ENCODE measurements at regions not wholly inside any gene's neighbourhood (a gene's known extent, or its start where the extent isn't known, plus 50 kb on each side); places are given as distances from the start of the nearest gene placed in this dataset.

DNA sequence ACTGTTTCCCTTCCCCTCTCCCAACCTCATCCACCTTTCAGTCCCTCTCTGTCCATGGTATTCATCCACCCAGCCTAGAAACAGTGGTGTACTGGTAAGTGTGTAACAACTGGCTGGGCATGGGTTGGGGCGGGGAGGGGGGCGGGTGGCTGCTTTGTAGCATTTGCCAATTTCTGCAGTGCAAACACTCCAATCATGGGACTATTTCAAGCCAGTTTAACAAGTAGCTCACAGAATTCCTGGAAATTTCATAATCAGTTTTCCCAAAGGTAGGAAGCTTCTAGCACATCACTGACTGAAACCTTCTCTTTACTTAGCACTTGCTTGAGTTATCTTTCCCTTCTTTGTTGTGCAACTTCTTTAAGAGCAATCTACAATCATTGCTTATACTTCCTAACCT lies 100.8 kb upstream of the WASF3 start:
- no peaks in the 10 kb centered on the region for H3K9me3 Mint-ChIP-seq

DNA sequence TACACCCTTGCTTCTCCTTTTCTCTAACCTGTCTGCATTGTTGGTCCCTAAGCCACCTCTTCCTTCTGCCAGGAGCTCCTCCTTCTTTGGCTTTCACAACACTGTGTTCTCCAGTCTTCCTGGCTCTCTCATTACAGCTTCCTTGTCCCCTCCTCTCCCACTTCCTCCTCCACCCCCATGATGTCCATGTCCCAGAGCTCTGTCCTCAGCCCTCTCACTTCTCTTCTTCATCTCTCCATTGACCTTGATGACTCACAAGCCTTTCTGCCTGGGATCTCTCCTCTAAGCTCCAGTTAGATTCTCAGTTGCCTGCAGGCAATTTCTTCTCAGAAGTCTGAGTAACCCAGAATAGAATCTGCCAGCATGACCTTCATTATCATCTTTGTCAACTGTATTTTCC lies 100.3 kb upstream of the WASF3 start:
- ATAC-seq (replicated peaks; ENCODE audit: extremely low read depth, poor library complexity, severe bottlenecking) (no peak), DNase-seq (ENCODE audit: low spot score in 2 of 2) (no peak)
- no peak overlapping the region for H3K27ac Mint-ChIP-seq (ENCODE audit: low read depth)
- H3K36me3 Mint-ChIP-seq (ENCODE audit: insufficient read depth): no peaks in the 10 kb centered on the region
- H3K27me3 Mint-ChIP-seq: peaks cover 30% of the 10 kb centered on the region
- no peak overlapping the region for H3K4me3 Mint-ChIP-seq
- no peaks in the 10 kb centered on the region for H3K4me1 Mint-ChIP-seq
- no peaks in the 10 kb centered on the region for H3K9me3 Mint-ChIP-seq

More for the DNA sequence above, 100.8 kb upstream of the WASF3 start:
- Mint-ChIP-seq H3K4me1 (no peaks in the 10 kb centered on the region), H3K27ac (ENCODE audit: low read depth) (no peak overlapping the region), H3K27me3 (peaks cover 28% of the 10 kb centered on the region), H3K36me3 (ENCODE audit: insufficient read depth) (no peaks in the 10 kb centered on the region), H3K4me3 (no peak overlapping the region)
- DNase-seq (ENCODE audit: low spot score in 2 of 2) (no peak), ATAC-seq (replicated peaks; ENCODE audit: extremely low read depth, poor library complexity, severe bottlenecking) (no peak)

GRCh38 chr13:26458196-26458749 lies 99.2 kb upstream of the WASF3 start:
- no peaks in the 10 kb centered on the region for H3K36me3 Mint-ChIP-seq (ENCODE audit: insufficient read depth)
- no peaks in the 10 kb centered on the region for H3K4me1 Mint-ChIP-seq
- no peak overlapping the region for H3K4me3 Mint-ChIP-seq
- DNase-seq (ENCODE audit: low spot score in 2 of 2) (no peak), ATAC-seq (replicated peaks; ENCODE audit: extremely low read depth, poor library complexity, severe bottlenecking) (no peak)
- no peaks in the 10 kb centered on the region for H3K9me3 Mint-ChIP-seq
- H3K27ac Mint-ChIP-seq (ENCODE audit: low read depth): no peak overlapping the region
- H3K27me3 Mint-ChIP-seq: peaks cover 29% of the 10 kb centered on the region

GRCh38 chr13:26459276-26460131 lies 98.0 kb upstream of the WASF3 start:
- H3K27me3 Mint-ChIP-seq: peaks cover 41% of the 10 kb centered on the region
- no peak overlapping the region for H3K27ac Mint-ChIP-seq (ENCODE audit: low read depth)
- no peaks in the 10 kb centered on the region for H3K9me3 Mint-ChIP-seq
- no peak overlapping the region for H3K4me3 Mint-ChIP-seq
- no peak for DNase-seq (ENCODE audit: low spot score in 2 of 2)
- no peaks in the 10 kb centered on the region for H3K4me1 Mint-ChIP-seq
- H3K36me3 Mint-ChIP-seq (ENCODE audit: insufficient read depth): no peaks in the 10 kb centered on the region
- ATAC-seq (replicated peaks; ENCODE audit: extremely low read depth, poor library complexity, severe bottlenecking): no peak

DNA sequence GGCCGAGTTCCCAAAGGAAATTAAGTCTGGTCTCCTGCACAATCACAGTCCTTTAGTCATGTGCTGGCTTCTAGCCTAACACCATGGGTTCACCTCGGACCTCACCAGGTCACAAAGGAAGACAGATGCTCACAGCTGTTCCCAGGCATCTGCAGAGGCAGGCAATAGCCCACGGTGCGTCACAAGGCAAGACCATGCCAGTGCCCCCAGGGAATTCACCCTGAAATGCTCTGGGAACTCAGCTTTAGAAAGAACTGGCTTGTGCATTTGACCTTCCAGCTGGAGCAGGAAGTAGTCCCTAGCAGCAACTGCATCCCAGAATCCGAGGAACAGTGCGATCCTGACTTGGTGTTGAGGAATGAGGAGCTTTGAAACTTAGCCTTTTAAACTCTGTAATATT lies 96.8 kb upstream of the WASF3 start:
- Mint-ChIP-seq H3K9me3 (no peaks in the 10 kb centered on the region), H3K4me1 (no peaks in the 10 kb centered on the region), H3K27ac (ENCODE audit: low read depth) (no peak overlapping the region), H3K4me3 (no peak overlapping the region), H3K36me3 (ENCODE audit: insufficient read depth) (no peaks in the 10 kb centered on the region), H3K27me3 (peaks cover 42% of the 10 kb centered on the region)
- ATAC-seq (replicated peaks; ENCODE audit: extremely low read depth, poor library complexity, severe bottlenecking) (no peak), DNase-seq (ENCODE audit: low spot score in 2 of 2) (no peak)

DNA sequence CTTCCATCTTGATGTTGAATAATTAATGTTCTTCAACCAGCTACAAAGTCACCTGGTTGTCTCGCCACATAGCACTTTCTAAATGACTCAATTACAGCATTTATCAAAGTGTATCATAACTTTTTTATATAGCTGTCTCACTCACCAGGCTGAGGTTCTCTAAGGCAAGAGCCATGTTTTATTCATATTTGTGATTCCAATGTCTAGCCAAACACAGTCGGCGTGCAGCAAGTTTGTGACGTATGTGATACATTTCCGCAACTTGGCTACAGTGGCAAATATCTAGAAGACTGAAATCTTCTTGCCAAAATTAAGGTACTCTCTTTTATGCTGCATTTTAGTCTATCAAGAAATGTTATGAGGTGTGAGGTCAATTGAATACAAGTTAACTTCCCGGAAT lies 94.2 kb upstream of the WASF3 start:
- no peaks in the 10 kb centered on the region for H3K36me3 Mint-ChIP-seq (ENCODE audit: insufficient read depth)
- H3K27me3 Mint-ChIP-seq: peaks cover 65% of the 10 kb centered on the region
- no peaks in the 10 kb centered on the region for H3K4me1 Mint-ChIP-seq
- no peak overlapping the region for H3K4me3 Mint-ChIP-seq
- DNase-seq (ENCODE audit: low spot score in 2 of 2) (no peak), ATAC-seq (replicated peaks; ENCODE audit: extremely low read depth, poor library complexity, severe bottlenecking) (no peak)
- no peak overlapping the region for H3K27ac Mint-ChIP-seq (ENCODE audit: low read depth)
- H3K9me3 Mint-ChIP-seq: no peaks in the 10 kb centered on the region

- no peak for ATAC-seq (replicated peaks; ENCODE audit: extremely low read depth, poor library complexity, severe bottlenecking)
- no peaks in the 10 kb centered on the region for H3K9me3 Mint-ChIP-seq
- H3K36me3 Mint-ChIP-seq (ENCODE audit: insufficient read depth): no peaks in the 10 kb centered on the region
Measured at GRCh38 chr13:26463848-26464247, 93.6 kb upstream of the WASF3 start.

GRCh38 chr13:26465514-26465913 lies 92.0 kb upstream of the WASF3 start:
- Mint-ChIP-seq H3K4me3 (no peak overlapping the region), H3K36me3 (ENCODE audit: insufficient read depth) (no peaks in the 10 kb centered on the region), H3K27me3 (peaks cover 71% of the 10 kb centered on the region), H3K27ac (ENCODE audit: low read depth) (no peak overlapping the region), H3K9me3 (no peaks in the 10 kb centered on the region), H3K4me1 (no peaks in the 10 kb centered on the region)
- ATAC-seq (replicated peaks; ENCODE audit: extremely low read depth, poor library complexity, severe bottlenecking) (no peak), DNase-seq (ENCODE audit: low spot score in 2 of 2) (no peak)

More at GRCh38 chr13:26463848-26464247, 93.6 kb upstream of the WASF3 start:
- Mint-ChIP-seq H3K27me3 (peaks cover 70% of the 10 kb centered on the region), H3K4me3 (no peak overlapping the region), H3K27ac (ENCODE audit: low read depth) (no peak overlapping the region), H3K4me1 (no peaks in the 10 kb centered on the region)
- DNase-seq (ENCODE audit: low spot score in 2 of 2): no peak

DNA sequence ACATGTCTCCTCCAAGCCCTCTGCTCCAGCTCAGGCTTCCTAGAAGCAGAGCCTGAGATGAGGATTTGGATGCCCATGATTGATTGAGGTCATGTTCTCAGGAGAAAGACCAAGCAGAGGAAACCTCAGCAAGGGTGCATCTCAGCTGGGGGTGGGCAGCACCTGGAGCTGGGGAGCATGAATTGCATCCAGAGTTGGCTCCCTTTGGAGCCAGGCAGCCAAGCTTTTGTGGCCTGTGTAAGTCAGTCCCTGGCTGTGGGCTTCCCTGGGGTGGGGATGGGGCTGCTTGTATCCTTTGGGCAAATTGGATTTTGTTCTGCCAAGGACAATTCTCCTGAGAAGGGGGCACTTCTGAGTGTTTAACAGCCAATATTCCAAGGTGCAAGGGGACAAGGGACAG lies 91.5 kb upstream of the WASF3 start:
- Mint-ChIP-seq H3K4me3 (no peak overlapping the region), H3K36me3 (ENCODE audit: insufficient read depth) (no peaks in the 10 kb centered on the region), H3K9me3 (no peaks in the 10 kb centered on the region), H3K4me1 (no peaks in the 10 kb centered on the region), H3K27ac (ENCODE audit: low read depth) (no peak overlapping the region), H3K27me3 (peaks cover 71% of the 10 kb centered on the region)
- DNase-seq (ENCODE audit: low spot score in 2 of 2): no peak
- ATAC-seq (replicated peaks; ENCODE audit: extremely low read depth, poor library complexity, severe bottlenecking): no peak

GRCh38 chr13:26468265-26468801 lies 89.2 kb upstream of the WASF3 start:
- no peaks in the 10 kb centered on the region for H3K36me3 Mint-ChIP-seq (ENCODE audit: insufficient read depth)
- DNase-seq (ENCODE audit: low spot score in 2 of 2): no peak
- H3K4me1 Mint-ChIP-seq: no peaks in the 10 kb centered on the region
- peaks cover 53% of the 10 kb centered on the region for H3K27me3 Mint-ChIP-seq
- no peak overlapping the region for H3K4me3 Mint-ChIP-seq
- no peak overlapping the region for H3K27ac Mint-ChIP-seq (ENCODE audit: low read depth)
- ATAC-seq (replicated peaks; ENCODE audit: extremely low read depth, poor library complexity, severe bottlenecking): no peak
- H3K9me3 Mint-ChIP-seq: no peaks in the 10 kb centered on the region

GRCh38 chr13:26469602-26470001 lies 87.9 kb upstream of the WASF3 start:
- H3K36me3 Mint-ChIP-seq (ENCODE audit: insufficient read depth): no peaks in the 10 kb centered on the region
- no peak overlapping the region for H3K27ac Mint-ChIP-seq (ENCODE audit: low read depth)
- ATAC-seq (replicated peaks; ENCODE audit: extremely low read depth, poor library complexity, severe bottlenecking) (no peak), DNase-seq (ENCODE audit: low spot score in 2 of 2) (no peak)
- no peak overlapping the region for H3K4me3 Mint-ChIP-seq
- H3K9me3 Mint-ChIP-seq: no peaks in the 10 kb centered on the region
- peaks cover 41% of the 10 kb centered on the region for H3K27me3 Mint-ChIP-seq
- H3K4me1 Mint-ChIP-seq: no peaks in the 10 kb centered on the region

GRCh38 chr13:26471807-26472206 lies 85.7 kb upstream of the WASF3 start:
- Mint-ChIP-seq H3K36me3 (ENCODE audit: insufficient read depth) (no peaks in the 10 kb centered on the region), H3K4me3 (no peak overlapping the region), H3K27me3 (peaks cover 19% of the 10 kb centered on the region), H3K9me3 (no peaks in the 10 kb centered on the region), H3K27ac (ENCODE audit: low read depth) (no peak overlapping the region), H3K4me1 (no peaks in the 10 kb centered on the region)
- ATAC-seq (replicated peaks; ENCODE audit: extremely low read depth, poor library complexity, severe bottlenecking) (no peak), DNase-seq (ENCODE audit: low spot score in 2 of 2) (no peak)

- no peaks in the 10 kb centered on the region for H3K4me1 Mint-ChIP-seq
Measured at GRCh38 chr13:26473571-26474230, 83.8 kb upstream of the WASF3 start.

More at GRCh38 chr13:26473571-26474230, 83.8 kb upstream of the WASF3 start:
- no peak for ATAC-seq (replicated peaks; ENCODE audit: extremely low read depth, poor library complexity, severe bottlenecking)
- DNase-seq (ENCODE audit: low spot score in 2 of 2): no peak
- H3K9me3 Mint-ChIP-seq: no peaks in the 10 kb centered on the region
- H3K4me3 Mint-ChIP-seq: no peak overlapping the region
- no peak overlapping the region for H3K27ac Mint-ChIP-seq (ENCODE audit: low read depth)
- H3K27me3 Mint-ChIP-seq: peaks cover 2% of the 10 kb centered on the region
- H3K36me3 Mint-ChIP-seq (ENCODE audit: insufficient read depth): no peaks in the 10 kb centered on the region

All from central memory CD8-positive, alpha-beta T cell (primary cell).